Heart left ventricle (tissue), 16 donors: ENCODE measurements at regions not wholly inside any gene's neighbourhood (a gene's known extent, or its start where the extent isn't known, plus 50 kb on each side); places are given as distances from the start of the nearest gene placed in this dataset.
"Not testable (repeated sequence)": the region's sequence is repeated elsewhere in the genome, so short reads cannot be mapped to it uniquely, and the experiment has no call there.

Experiments
- ATAC-seq, 4 donors: fragments of 200-7000 bp; cut with Tn5 transposase; one replicate each; pipeline ENCODE4 v1.9.1; 2020 to 2022; ENCODE audit warnings: moderate library complexity in 4 of 4, mild to moderate bottlenecking in 3 of 4, moderate number of reproducible peaks in 1 of 4
- DNase-seq, 5 donors: peaks; one replicate each; pipeline ENCODE4 v3.0.0-alpha.2; 2020
- H3K27ac ChIP-seq, 12 donors: fragments of 200-600 bp; sonication (generic) in 4 of 12; one replicate each; pipeline versions ENCODE4 v1.5.0 to v1.8.0; 2016 to 2022; ENCODE audit warnings: mild to moderate bottlenecking in 2 of 12
- H3K27me3 ChIP-seq, 9 donors: fragments of 200-600 bp; sonication (generic) in 2 of 9; one replicate each; pipeline versions ENCODE4 v1.5.1 to v1.8.0; 2016 to 2022; ENCODE audit warnings: mild to moderate bottlenecking in 3 of 9
- H3K36me3 ChIP-seq, 9 donors: fragments of 200-600 bp; sonication (generic) in 2 of 9; one replicate each; pipeline versions ENCODE4 v1.5.0 to v1.8.0; 2018 to 2022; ENCODE audit warnings: mild to moderate bottlenecking in 2 of 9
- H3K4me1 ChIP-seq, 12 donors: fragments of 200-600 bp; sonication (generic) in 4 of 12; one replicate each; pipeline versions ENCODE4 v1.5.0 to v1.8.0; 2016 to 2022; ENCODE audit warnings: mild to moderate bottlenecking in 3 of 12
- H3K4me3 ChIP-seq, 12 donors: fragments of 200-600 bp; sonication (generic) in 4 of 12; one replicate each; pipeline versions ENCODE4 v1.5.0 to v1.8.0; 2017 to 2022; ENCODE audit warnings: mild to moderate bottlenecking in 9 of 12, moderate library complexity in 4 of 12
- H3K9me3 ChIP-seq, 12 donors: fragments of 200-600 bp; sonication (generic) in 4 of 12; one replicate each; pipeline versions ENCODE4 v1.5.0 to v1.8.0; 2016 to 2022; ENCODE audit warnings: mild to moderate bottlenecking in 1 of 12
- POLR2A ChIP-seq, 2 donors: fragments of 450-650 bp; IDR thresholded peaks; one replicate each; pipeline ENCODE4 v1.6.1; 2017; ENCODE audit warnings: antibody characterized with exemption in 2 of 2, mild to moderate bottlenecking in 2 of 2, moderate library complexity in 2 of 2
- WGBS, 4 donors: extraction: QIAGEN DNeasy Blood & Tissue Kit in 2 of 4; methylation state at CpG; one replicate each; pipeline versions ENCODE4 v1.1.5 to v1.1.7; 2013 to 2018; 5-methylcytosine and 5-hydroxymethylcytosine counted together
- intact Hi-C, 10 donors: fragments of 100-400 bp; cut with DNase I; formaldehyde crosslinking; loops; one replicate each; pipeline versions ENCODE4 v1.11.1 to v1.14.2; 2022
- TF ChIP-seq, protein P1 (sequence below), 12 donors: fragments of 200-600 bp; sonication (generic) in 4 of 12; IDR thresholded peaks; one replicate each; pipeline versions ENCODE4 v1.5.0 to v1.8.0; 2018 to 2022; ENCODE audit warnings: antibody characterized with exemption in 12 of 12, mild to moderate bottlenecking in 5 of 12
- donor health status: ischemic (EF 13 %, LVEDD 7.1; RV severe dilation, severe dysfunction).
- donor health status: healthy with polysubstance abuse.
- donor health status: DM: no; HTN: yes; CAD: no.
- donor health status: DM: no; HTN: no; CAD: no.
- donor health status: ischemic (EF 25% LVEDD 6.9; RV normal size, moderate dysfunction).
- donor health status: ischemic (EF 25% LVEDD 5.7; RV mildly dilated, moderate dysfunction).
- donor health status: healthy.
- donor health status: DM: yes; HTN: yes; CAD: no.
- donor health status: ischemic (EF 35%, LVEDD 5.7; RV mildly dilated, moderate dysfunction).
- donor health status: nonischemic (EF 11% LVEDD 7.7; RV severe dilation, severe dysfunction).
- donor health status: DM: yes; HTN: yes; CAD: no.
- donor health status: PGD.
- donor health status: ischemic (EF 29% LVEDD 5.4; RV normal size, mild dysfunction).
- donor health status: nonischemic (EF 23%, LVEDD 6.1; RV moderate dilation, normal function).

GRCh38 chr5:85556464-85556863 lies 1061.3 kb upstream of the COX7C start:
- Histone ChIP-seq H3K4me1 (no peaks in the 10 kb centered on the region), H3K27me3 (no peaks in the 10 kb centered on the region), H3K9me3 (peaks cover 0 to 79% (median 26%) of the 10 kb centered on the region in 12 donors), H3K36me3 (no peaks in the 10 kb centered on the region), H3K4me3 (no peak overlapping the region), H3K27ac (no peak overlapping the region)
- TF ChIP-seq POLR2A (IDR thresholded peaks at IDR 0.05): no peak
- TF ChIP-seq, protein P1, sequence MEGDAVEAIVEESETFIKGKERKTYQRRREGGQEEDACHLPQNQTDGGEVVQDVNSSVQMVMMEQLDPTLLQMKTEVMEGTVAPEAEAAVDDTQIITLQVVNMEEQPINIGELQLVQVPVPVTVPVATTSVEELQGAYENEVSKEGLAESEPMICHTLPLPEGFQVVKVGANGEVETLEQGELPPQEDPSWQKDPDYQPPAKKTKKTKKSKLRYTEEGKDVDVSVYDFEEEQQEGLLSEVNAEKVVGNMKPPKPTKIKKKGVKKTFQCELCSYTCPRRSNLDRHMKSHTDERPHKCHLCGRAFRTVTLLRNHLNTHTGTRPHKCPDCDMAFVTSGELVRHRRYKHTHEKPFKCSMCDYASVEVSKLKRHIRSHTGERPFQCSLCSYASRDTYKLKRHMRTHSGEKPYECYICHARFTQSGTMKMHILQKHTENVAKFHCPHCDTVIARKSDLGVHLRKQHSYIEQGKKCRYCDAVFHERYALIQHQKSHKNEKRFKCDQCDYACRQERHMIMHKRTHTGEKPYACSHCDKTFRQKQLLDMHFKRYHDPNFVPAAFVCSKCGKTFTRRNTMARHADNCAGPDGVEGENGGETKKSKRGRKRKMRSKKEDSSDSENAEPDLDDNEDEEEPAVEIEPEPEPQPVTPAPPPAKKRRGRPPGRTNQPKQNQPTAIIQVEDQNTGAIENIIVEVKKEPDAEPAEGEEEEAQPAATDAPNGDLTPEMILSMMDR (IDR thresholded peaks at IDR 0.05): no peak
- intact Hi-C loops: no loop called here
- ATAC-seq: no peak
- 86 to 96% (median 91%) methylated on average over 3 of the region's 3 CpGs for WGBS, 4 donors
- no peak for DNase-seq

DNA sequence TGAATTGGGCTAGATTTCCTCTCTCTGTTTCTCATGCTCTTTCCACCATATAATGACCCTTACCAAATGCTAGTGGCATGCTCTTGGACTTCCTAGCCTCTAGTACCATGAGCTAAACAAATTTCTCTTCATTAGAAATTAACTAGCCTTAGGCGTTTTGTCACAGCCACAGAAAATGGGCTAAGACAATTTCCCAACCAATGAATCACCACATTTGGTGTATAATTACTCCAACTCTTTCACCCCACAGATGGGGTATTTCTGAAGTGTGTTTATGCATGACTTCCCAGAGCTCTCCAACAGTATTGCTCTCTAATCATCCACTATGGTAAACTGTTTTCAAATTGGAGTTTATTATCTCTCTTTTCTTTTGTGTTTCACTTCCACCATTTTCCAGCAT lies 1041.1 kb upstream of the COX7C start:
- Histone ChIP-seq H3K9me3 (peaks cover 0 to 6% (median 0%) of the 10 kb centered on the region in 12 donors), H3K27me3 (no peaks in the 10 kb centered on the region), H3K36me3 (no peaks in the 10 kb centered on the region), H3K27ac (no peak overlapping the region), H3K4me3 (no peak overlapping the region), H3K4me1 (no peaks in the 10 kb centered on the region)
- intact Hi-C loops: no loop called here
- WGBS, 4 donors: 72 to 88% (median 80%) methylated on average over 1 of the region's 1 CpG
- ATAC-seq (no peak), DNase-seq (no peak)
- TF ChIP-seq, protein P1 (IDR thresholded peaks at IDR 0.05): no peak
- TF ChIP-seq POLR2A (IDR thresholded peaks at IDR 0.05): no peak

DNA sequence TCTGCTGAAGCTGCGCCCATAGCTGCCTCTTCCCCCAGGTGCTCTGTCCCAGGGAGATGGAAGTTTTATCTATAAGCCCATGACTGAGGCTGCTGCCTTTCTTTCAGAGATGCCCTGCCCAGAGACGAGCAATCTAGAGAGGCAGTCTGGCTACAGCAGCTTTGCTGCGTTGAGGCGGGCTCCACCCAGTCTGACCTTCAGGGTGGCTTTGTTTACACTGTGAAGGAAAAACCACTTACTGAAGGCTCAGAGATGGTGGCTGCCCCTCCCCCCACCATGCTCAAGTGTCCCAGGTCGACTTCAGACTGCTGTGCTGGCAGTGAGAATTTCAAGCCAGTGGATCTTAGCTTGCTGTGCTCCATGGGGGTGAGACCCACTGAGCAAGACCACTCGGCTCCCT lies 1029.9 kb upstream of the COX7C start:
- H3K36me3 ChIP-seq, H3K27ac ChIP-seq, DNase-seq, H3K27me3 ChIP-seq, H3K4me1 ChIP-seq, intact Hi-C loops, H3K4me3 ChIP-seq, ATAC-seq: not testable (repeated sequence)
- H3K9me3 ChIP-seq: peaks cover 0 to 30% (median 3%) of the 10 kb centered on the region in 12 donors
- 44 to 59% (median 48%) methylated on average over 6 of the region's 6 CpGs for WGBS, 4 donors

DNA sequence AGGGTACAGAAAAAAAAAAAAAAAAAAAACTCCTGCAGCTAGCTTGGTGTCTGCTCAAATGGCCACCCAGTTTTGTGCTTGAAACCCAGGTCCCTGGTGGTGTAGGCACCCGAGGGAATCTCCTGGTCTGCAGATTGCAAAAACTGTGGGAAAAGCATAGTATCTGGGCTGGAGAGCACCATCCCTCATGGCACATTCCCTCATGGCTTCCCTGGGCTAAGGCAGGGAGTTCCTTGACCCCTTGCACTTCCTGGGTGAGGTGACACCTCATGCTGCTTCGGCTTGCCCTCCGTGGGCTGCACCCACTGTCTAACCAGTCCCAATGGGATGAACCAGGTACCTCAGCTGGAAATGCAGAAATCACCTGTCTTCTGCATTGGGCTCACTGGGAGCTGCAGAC lies 1029.5 kb upstream of the COX7C start:
- H3K27me3 ChIP-seq, intact Hi-C loops, H3K36me3 ChIP-seq, DNase-seq, H3K27ac ChIP-seq, H3K4me3 ChIP-seq, ATAC-seq, H3K4me1 ChIP-seq: not testable (repeated sequence)
- WGBS, 4 donors: 64 to 74% (median 71%) methylated on average over 1 to 3 of the region's 3 CpGs
- H3K9me3 ChIP-seq: peaks cover 0 to 28% (median 3%) of the 10 kb centered on the region in 12 donors

DNA sequence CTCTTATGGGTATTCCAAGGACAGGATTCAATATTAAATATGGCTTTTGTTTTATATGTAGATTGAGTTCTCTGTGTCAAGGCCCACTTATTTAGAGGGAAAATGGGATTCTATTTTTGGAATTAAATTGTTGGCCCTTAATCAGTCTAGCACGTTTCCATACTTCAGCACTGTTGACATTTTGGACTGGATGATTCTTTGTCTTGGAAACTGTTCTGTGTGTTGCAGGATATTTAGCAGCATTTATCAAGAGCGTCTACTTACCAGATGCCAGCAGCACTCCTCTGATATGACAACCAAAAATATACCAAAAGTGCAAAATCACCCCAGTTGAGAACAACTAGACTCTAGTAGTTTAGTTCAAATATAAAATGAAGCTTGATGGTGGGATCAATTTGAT lies 1027.0 kb upstream of the COX7C start:
- no peak for TF ChIP-seq POLR2A (IDR thresholded peaks at IDR 0.05)
- TF ChIP-seq, protein P1 (IDR thresholded peaks at IDR 0.05): no peak
- no peaks in the 10 kb centered on the region for H3K27me3 ChIP-seq
- ATAC-seq: peak in 2 of 4 donors; percentile 77 to 83
- H3K9me3 ChIP-seq: peaks cover 0 to 15% (median 0%) of the 10 kb centered on the region in 12 donors
- DNase-seq: no peak
- no peaks in the 10 kb centered on the region for H3K4me1 ChIP-seq
- 10 to 15% (median 13%) methylated on average over 2 of the region's 2 CpGs for WGBS, 4 donors
- H3K36me3 ChIP-seq: no peaks in the 10 kb centered on the region
- H3K4me3 ChIP-seq: no peak overlapping the region
- no peak overlapping the region for H3K27ac ChIP-seq
- intact Hi-C loops: no loop called here
